ENCODE measurements at regions not wholly inside any gene's neighbourhood (a gene's known extent, or its start where the extent isn't known, plus 50 kb on each side); places are given as distances from the start of the nearest gene placed in this dataset.

DNA sequence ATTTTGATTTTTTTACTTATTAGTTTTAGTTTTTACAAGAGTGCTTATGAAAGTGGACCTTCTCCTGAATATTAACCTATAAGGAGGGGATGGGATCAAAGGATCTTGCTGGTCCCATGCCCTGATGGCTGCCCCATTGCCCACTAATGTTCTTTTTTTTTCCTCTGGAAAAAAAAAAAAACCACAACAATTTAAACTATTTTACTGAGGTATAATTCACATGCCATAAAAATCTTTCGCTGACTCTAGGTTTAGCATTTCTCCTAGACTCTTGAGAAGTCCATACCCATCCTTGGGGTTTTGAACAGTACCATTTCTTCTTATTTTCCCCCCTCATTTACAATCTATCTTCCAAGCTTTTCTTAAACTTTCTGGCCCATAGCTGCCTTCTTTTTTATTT lies 481.8 kb downstream of the TFEC start:
- POLR2A ChIA-PET, result no interaction called here
- 86% methylated on average over 1 of the region's 1 CpG for WGBS (ENCODE audit: insufficient coverage)

DNA sequence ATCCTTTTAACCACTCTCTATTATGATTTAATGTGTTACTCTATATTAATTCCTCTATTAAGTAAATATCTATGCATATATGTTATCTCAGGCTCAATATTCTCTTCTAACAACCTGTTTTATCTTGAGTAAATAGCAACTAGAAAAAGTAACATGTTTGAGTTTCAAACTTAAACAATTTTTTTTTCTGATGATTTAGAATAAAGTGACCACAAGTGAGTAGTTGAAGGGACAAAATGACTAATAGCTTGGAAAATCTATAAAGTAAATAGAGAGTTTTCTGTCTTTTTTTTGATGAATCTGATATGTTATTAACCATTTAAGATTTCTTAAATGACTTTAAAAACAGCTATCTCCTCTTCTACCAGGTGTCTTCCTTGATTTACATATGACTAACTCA lies 483.8 kb downstream of the TFEC start:
- no peak overlapping the region for H3K4me3 ChIP-seq (ENCODE audit: control extremely low read depth in 1 of 5, extremely low read depth in 1 of 5, insufficient read depth in 1 of 5, low read depth in 2 of 5, low read length in 4 of 5)
- no peaks in the 10 kb centered on the region for H3K4me1 Mint-ChIP-seq
- no peaks in the 10 kb centered on the region for H3K4me1 ChIP-seq (ENCODE audit: control insufficient read depth in 2 of 2, insufficient read depth in 2 of 2, low read length in 2 of 2)
- peaks cover 3% of the 10 kb centered on the region for H3K27me3 Mint-ChIP-seq
- no peaks in the 10 kb centered on the region for H4K20me1 ChIP-seq (ENCODE audit: control insufficient read depth, insufficient read depth, low read length, poor library complexity, severe bottlenecking)
- H3K36me3 ChIP-seq (replicated peaks in 1 of 2; ENCODE audit: control extremely low read depth in 1 of 2, control insufficient read depth in 1 of 2, extremely low read depth in 1 of 2, insufficient read depth in 2 of 2, low read length in 1 of 2), result no peaks in the 10 kb centered on the region
- TF ChIP-seq EZH2 (IDR thresholded peaks at IDR 0.05; ENCODE audit: borderline replicate concordance, insufficient read depth, low read depth, low read length, poor library complexity, severe bottlenecking), result no peak
- TF ChIP-seq, protein P1, sequence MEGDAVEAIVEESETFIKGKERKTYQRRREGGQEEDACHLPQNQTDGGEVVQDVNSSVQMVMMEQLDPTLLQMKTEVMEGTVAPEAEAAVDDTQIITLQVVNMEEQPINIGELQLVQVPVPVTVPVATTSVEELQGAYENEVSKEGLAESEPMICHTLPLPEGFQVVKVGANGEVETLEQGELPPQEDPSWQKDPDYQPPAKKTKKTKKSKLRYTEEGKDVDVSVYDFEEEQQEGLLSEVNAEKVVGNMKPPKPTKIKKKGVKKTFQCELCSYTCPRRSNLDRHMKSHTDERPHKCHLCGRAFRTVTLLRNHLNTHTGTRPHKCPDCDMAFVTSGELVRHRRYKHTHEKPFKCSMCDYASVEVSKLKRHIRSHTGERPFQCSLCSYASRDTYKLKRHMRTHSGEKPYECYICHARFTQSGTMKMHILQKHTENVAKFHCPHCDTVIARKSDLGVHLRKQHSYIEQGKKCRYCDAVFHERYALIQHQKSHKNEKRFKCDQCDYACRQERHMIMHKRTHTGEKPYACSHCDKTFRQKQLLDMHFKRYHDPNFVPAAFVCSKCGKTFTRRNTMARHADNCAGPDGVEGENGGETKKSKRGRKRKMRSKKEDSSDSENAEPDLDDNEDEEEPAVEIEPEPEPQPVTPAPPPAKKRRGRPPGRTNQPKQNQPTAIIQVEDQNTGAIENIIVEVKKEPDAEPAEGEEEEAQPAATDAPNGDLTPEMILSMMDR (IDR thresholded peaks at IDR 0.05), result no peak
- no peak overlapping the region for H3K27ac Mint-ChIP-seq
- H2AFZ ChIP-seq (ENCODE audit: insufficient read depth, low read depth, low read length, poor library complexity, severe bottlenecking), result no peak overlapping the region
- H3K9ac ChIP-seq (ENCODE audit: low read length), result no peak overlapping the region
- H3K9me3 ChIP-seq (ENCODE audit: control extremely low read depth in 1 of 3, control insufficient read depth in 2 of 3, insufficient read depth in 1 of 3, low read length in 2 of 3), result no peaks in the 10 kb centered on the region
- H3K4me2 ChIP-seq (replicated peaks; ENCODE audit: low read depth, low read length, poor library complexity, severe bottlenecking), result no peak overlapping the region
- ChIA-PET CTCF (no interaction called here), POLR2A (no interaction called here)
- H3K27me3 ChIP-seq (replicated peaks in 1 of 4; ENCODE audit: control extremely low read depth in 1 of 4, control insufficient read depth in 3 of 4, insufficient read depth in 4 of 4, low read length in 3 of 4), result no peaks in the 10 kb centered on the region
- no peak for DNase-seq
- H3K79me2 ChIP-seq (ENCODE audit: control insufficient read depth, insufficient read depth, low read length), result no peaks in the 10 kb centered on the region
- no peak overlapping the region for H3K4me3 Mint-ChIP-seq
- no peak for ATAC-seq (ENCODE audit: low read depth)
- intact Hi-C loops (cut with micrococcal nuclease), result no loop called here
- no peak overlapping the region for H3K27ac ChIP-seq (ENCODE audit: low read length in 2 of 2)
- no peaks in the 10 kb centered on the region for H3K9me3 Mint-ChIP-seq (ENCODE audit: insufficient read depth)

More for the DNA sequence above, 481.8 kb downstream of the TFEC start:
- H3K9ac ChIP-seq (ENCODE audit: low read length), result no peak overlapping the region
- H3K4me2 ChIP-seq (replicated peaks; ENCODE audit: low read depth, low read length, poor library complexity, severe bottlenecking), result no peak overlapping the region
- CTCF ChIA-PET, result no interaction called here
- H3K27ac ChIP-seq (ENCODE audit: low read length in 2 of 2), result no peak overlapping the region
- no peak overlapping the region for H3K4me3 ChIP-seq (ENCODE audit: control extremely low read depth in 1 of 5, extremely low read depth in 1 of 5, insufficient read depth in 1 of 5, low read depth in 2 of 5, low read length in 4 of 5)
- H3K36me3 ChIP-seq (replicated peaks in 1 of 2; ENCODE audit: control extremely low read depth in 1 of 2, control insufficient read depth in 1 of 2, extremely low read depth in 1 of 2, insufficient read depth in 2 of 2, low read length in 1 of 2), result no peaks in the 10 kb centered on the region
- no peak overlapping the region for H2AFZ ChIP-seq (ENCODE audit: insufficient read depth, low read depth, low read length, poor library complexity, severe bottlenecking)
- Mint-ChIP-seq H3K27ac (no peak overlapping the region), H3K4me1 (no peaks in the 10 kb centered on the region), H3K9me3 (ENCODE audit: insufficient read depth) (no peaks in the 10 kb centered on the region), H3K27me3 (peaks cover 3% of the 10 kb centered on the region), H3K4me3 (no peak overlapping the region)
- intact Hi-C loops (cut with micrococcal nuclease), result no loop called here
- no peak for DNase-seq
- H3K79me2 ChIP-seq (ENCODE audit: control insufficient read depth, insufficient read depth, low read length), result no peaks in the 10 kb centered on the region
- H3K4me1 ChIP-seq (ENCODE audit: control insufficient read depth in 2 of 2, insufficient read depth in 2 of 2, low read length in 2 of 2), result no peaks in the 10 kb centered on the region
- ATAC-seq (ENCODE audit: low read depth), result no peak
- H3K27me3 ChIP-seq (replicated peaks in 1 of 4; ENCODE audit: control extremely low read depth in 1 of 4, control insufficient read depth in 3 of 4, insufficient read depth in 4 of 4, low read length in 3 of 4), result no peaks in the 10 kb centered on the region
- no peaks in the 10 kb centered on the region for H3K9me3 ChIP-seq (ENCODE audit: control extremely low read depth in 1 of 3, control insufficient read depth in 2 of 3, insufficient read depth in 1 of 3, low read length in 2 of 3)
- H4K20me1 ChIP-seq (ENCODE audit: control insufficient read depth, insufficient read depth, low read length, poor library complexity, severe bottlenecking), result no peaks in the 10 kb centered on the region
- TF ChIP-seq, protein P1 (IDR thresholded peaks at IDR 0.05), result no peak
- TF ChIP-seq EZH2 (IDR thresholded peaks at IDR 0.05; ENCODE audit: borderline replicate concordance, insufficient read depth, low read depth, low read length, poor library complexity, severe bottlenecking), result no peak
